ENCODE measurements at regions not wholly inside any gene's neighbourhood (a gene's known extent, or its start where the extent isn't known, plus 50 kb on each side); places are given as distances from the start of the nearest gene placed in this dataset.

DNA sequence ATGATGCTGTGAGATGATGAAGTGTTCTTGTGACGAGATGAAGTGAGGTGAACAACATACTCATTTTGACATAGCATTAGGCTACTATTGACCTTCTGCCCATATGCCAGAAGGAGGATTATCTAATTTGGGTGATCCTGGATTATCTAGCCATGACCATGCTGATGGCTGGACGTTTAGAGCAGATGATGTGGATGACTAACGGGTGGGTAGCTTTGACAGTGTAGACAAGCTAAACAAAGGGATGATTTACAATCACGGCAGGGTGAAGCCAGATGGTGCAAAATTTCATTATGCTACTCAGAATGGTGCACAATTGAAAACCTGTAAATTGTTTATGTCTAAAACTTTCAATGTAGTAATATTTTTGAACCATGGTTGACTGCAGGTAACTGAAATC is 2403.4 kb upstream of the ACO1 start:
- H3K27me3 ChIP-seq (ENCODE audit: insufficient read depth, low read length): no peaks in the 10 kb centered on the region
- TF ChIP-seq EZH2 (IDR thresholded peaks at IDR 0.05; ENCODE audit: borderline replicate concordance, low read length): no peak
- TF ChIP-seq, protein P1, sequence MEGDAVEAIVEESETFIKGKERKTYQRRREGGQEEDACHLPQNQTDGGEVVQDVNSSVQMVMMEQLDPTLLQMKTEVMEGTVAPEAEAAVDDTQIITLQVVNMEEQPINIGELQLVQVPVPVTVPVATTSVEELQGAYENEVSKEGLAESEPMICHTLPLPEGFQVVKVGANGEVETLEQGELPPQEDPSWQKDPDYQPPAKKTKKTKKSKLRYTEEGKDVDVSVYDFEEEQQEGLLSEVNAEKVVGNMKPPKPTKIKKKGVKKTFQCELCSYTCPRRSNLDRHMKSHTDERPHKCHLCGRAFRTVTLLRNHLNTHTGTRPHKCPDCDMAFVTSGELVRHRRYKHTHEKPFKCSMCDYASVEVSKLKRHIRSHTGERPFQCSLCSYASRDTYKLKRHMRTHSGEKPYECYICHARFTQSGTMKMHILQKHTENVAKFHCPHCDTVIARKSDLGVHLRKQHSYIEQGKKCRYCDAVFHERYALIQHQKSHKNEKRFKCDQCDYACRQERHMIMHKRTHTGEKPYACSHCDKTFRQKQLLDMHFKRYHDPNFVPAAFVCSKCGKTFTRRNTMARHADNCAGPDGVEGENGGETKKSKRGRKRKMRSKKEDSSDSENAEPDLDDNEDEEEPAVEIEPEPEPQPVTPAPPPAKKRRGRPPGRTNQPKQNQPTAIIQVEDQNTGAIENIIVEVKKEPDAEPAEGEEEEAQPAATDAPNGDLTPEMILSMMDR (IDR thresholded peaks at IDR 0.05; ENCODE audit: low read length): no peak
- no peaks in the 10 kb centered on the region for H4K20me1 ChIP-seq (ENCODE audit: insufficient read depth, low read length)

DNA sequence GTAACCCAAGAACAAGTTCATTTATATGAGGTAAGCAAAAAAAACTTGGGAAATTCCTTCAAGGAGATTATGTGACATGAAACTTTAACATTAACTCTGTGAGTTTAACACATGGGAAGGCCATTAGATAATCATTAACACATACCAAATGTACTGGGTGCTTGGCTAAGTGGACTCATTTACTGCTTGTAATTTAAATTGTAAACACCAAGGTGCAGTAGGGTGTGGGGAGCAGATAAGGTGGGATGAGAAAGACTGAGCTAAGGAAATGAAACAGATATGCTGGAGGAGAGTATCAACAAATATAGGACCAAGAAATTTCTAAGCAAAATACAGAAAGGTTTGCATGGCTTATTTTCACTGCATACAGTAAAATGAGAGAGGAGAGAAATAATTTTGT is 2384.8 kb upstream of the ACO1 start:
- Histone ChIP-seq H3K4me3 (ENCODE audit: low read depth, low read length, poor library complexity, severe bottlenecking) (no peak overlapping the region), H3K27me3 (ENCODE audit: insufficient read depth, low read length) (no peaks in the 10 kb centered on the region), H4K20me1 (ENCODE audit: insufficient read depth, low read length) (no peaks in the 10 kb centered on the region), H3K9me3 (ENCODE audit: low read length) (no peaks in the 10 kb centered on the region), H3F3A (ENCODE audit: insufficient read depth, low read length) (no peaks in the 10 kb centered on the region), H3K4me2 (ENCODE audit: low read length) (no peak overlapping the region), H3K9ac (ENCODE audit: low read length) (no peak overlapping the region), H3K9me2 (ENCODE audit: low read depth, low read length) (no peaks in the 10 kb centered on the region), H3K79me2 (ENCODE audit: insufficient read depth, low read length) (no peaks in the 10 kb centered on the region), H3K4me1 (ENCODE audit: insufficient read depth, low read length, severe bottlenecking) (no peaks in the 10 kb centered on the region), H3K27ac (ENCODE audit: low read depth, low read length, poor library complexity, severe bottlenecking) (no peak overlapping the region), H3K36me3 (ENCODE audit: insufficient read depth, low read length) (no peaks in the 10 kb centered on the region), H2AFZ (ENCODE audit: low read length) (no peak overlapping the region)
- TF ChIP-seq EZH2 (IDR thresholded peaks at IDR 0.05; ENCODE audit: borderline replicate concordance, low read length): no peak
- TF ChIP-seq, protein P1 (IDR thresholded peaks at IDR 0.05; ENCODE audit: low read length): no peak

More for the DNA sequence above, 2403.4 kb upstream of the ACO1 start:
- Histone ChIP-seq H3K4me2 (ENCODE audit: low read length) (no peak overlapping the region), H3F3A (ENCODE audit: insufficient read depth, low read length) (no peaks in the 10 kb centered on the region), H3K27ac (ENCODE audit: low read depth, low read length, poor library complexity, severe bottlenecking) (no peak overlapping the region), H3K4me3 (ENCODE audit: low read depth, low read length, poor library complexity, severe bottlenecking) (no peak overlapping the region), H3K9me2 (ENCODE audit: low read depth, low read length) (no peaks in the 10 kb centered on the region), H3K9ac (ENCODE audit: low read length) (no peak overlapping the region), H2AFZ (ENCODE audit: low read length) (no peak overlapping the region), H3K79me2 (ENCODE audit: insufficient read depth, low read length) (no peaks in the 10 kb centered on the region), H3K9me3 (ENCODE audit: low read length) (no peaks in the 10 kb centered on the region), H3K4me1 (ENCODE audit: insufficient read depth, low read length, severe bottlenecking) (no peaks in the 10 kb centered on the region), H3K36me3 (ENCODE audit: insufficient read depth, low read length) (no peaks in the 10 kb centered on the region)

DNA sequence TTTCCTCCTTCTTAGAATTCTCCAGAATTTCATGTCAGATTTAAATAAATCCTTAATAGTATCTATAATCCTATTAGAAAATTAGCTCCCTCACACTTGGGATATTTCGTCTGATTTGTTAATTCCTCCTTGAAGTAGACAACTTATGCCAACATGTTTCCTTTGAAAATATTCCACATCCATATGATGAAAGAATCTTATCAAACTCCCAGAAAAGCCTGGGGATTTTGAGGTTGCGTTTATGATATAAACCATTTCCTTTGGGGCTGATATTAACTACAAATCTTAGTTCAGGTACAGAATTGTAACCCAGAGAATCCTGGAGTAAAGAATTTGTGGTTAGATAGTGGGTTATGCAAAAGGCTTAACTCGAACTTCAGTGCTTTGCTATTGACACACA is 2373.8 kb upstream of the ACO1 start:
- Histone ChIP-seq H3K27me3 (ENCODE audit: insufficient read depth, low read length) (no peaks in the 10 kb centered on the region), H2AFZ (ENCODE audit: low read length) (no peak overlapping the region), H3K4me2 (ENCODE audit: low read length) (no peak overlapping the region), H4K20me1 (ENCODE audit: insufficient read depth, low read length) (no peaks in the 10 kb centered on the region), H3K36me3 (ENCODE audit: insufficient read depth, low read length) (no peaks in the 10 kb centered on the region), H3K27ac (ENCODE audit: low read depth, low read length, poor library complexity, severe bottlenecking) (no peak overlapping the region), H3K4me1 (ENCODE audit: insufficient read depth, low read length, severe bottlenecking) (no peaks in the 10 kb centered on the region), H3K9me3 (ENCODE audit: low read length) (no peaks in the 10 kb centered on the region), H3K79me2 (ENCODE audit: insufficient read depth, low read length) (no peaks in the 10 kb centered on the region), H3K9me2 (ENCODE audit: low read depth, low read length) (no peaks in the 10 kb centered on the region), H3K9ac (ENCODE audit: low read length) (no peak overlapping the region), H3K4me3 (ENCODE audit: low read depth, low read length, poor library complexity, severe bottlenecking) (no peak overlapping the region), H3F3A (ENCODE audit: insufficient read depth, low read length) (no peaks in the 10 kb centered on the region)
- TF ChIP-seq, protein P1 (IDR thresholded peaks at IDR 0.05; ENCODE audit: low read length): no peak
- TF ChIP-seq EZH2 (IDR thresholded peaks at IDR 0.05; ENCODE audit: borderline replicate concordance, low read length): no peak
